ENCODE measurements at regions not wholly inside any gene's neighbourhood (a gene's known extent, or its start where the extent isn't known, plus 50 kb on each side); places are given as distances from the start of the nearest gene placed in this dataset.

- no peak overlapping the region for H3K27ac ChIP-seq
- no peak overlapping the region for H3K4me3 ChIP-seq
- H3K36me3 ChIP-seq: no peaks in the 10 kb centered on the region
- H3K27me3 ChIP-seq: no peaks in the 10 kb centered on the region
- intact Hi-C loops (cut with DNase I): no loop called here
- DNase-seq (ENCODE audit: extremely low spot score in 2 of 2): no peak
- TF ChIP-seq POLR2AphosphoS5 (IDR thresholded peaks at IDR 0.05; ENCODE audit: insufficient read depth in 1 of 2, low read depth in 1 of 2) (no peak), POLR2A (IDR thresholded peaks at IDR 0.05) (no peak)
- TF ChIP-seq, protein P1, sequence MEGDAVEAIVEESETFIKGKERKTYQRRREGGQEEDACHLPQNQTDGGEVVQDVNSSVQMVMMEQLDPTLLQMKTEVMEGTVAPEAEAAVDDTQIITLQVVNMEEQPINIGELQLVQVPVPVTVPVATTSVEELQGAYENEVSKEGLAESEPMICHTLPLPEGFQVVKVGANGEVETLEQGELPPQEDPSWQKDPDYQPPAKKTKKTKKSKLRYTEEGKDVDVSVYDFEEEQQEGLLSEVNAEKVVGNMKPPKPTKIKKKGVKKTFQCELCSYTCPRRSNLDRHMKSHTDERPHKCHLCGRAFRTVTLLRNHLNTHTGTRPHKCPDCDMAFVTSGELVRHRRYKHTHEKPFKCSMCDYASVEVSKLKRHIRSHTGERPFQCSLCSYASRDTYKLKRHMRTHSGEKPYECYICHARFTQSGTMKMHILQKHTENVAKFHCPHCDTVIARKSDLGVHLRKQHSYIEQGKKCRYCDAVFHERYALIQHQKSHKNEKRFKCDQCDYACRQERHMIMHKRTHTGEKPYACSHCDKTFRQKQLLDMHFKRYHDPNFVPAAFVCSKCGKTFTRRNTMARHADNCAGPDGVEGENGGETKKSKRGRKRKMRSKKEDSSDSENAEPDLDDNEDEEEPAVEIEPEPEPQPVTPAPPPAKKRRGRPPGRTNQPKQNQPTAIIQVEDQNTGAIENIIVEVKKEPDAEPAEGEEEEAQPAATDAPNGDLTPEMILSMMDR (IDR thresholded peaks at IDR 0.05): no peak
- no peaks in the 10 kb centered on the region for H3K9me3 ChIP-seq
- H3K4me1 ChIP-seq: no peaks in the 10 kb centered on the region
Observed at GRCh38 chr12:67927324-67927723, 61.9 kb upstream of the IFNG-AS1 start.

DNA sequence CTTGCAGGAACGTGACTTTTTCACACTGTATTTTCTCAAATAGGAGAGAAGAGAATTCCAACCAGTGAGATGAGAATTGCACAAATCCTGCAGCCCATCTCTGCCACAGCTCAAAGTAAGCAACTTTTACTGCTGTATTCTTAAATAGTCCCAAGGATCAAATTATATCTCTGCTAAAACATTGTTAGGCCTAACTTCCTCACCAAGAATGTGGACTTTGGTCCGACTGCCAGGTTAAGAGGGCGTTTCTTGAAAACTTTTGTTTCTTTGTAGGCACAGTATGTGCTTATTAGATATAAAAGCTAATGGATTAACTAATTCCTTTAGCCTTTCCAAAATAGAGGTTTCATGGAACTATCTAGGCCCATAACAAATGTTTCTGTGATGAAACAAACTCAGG, 61.4 kb upstream of the IFNG-AS1 start:
- TF ChIP-seq POLR2A (IDR thresholded peaks at IDR 0.05) (no peak), POLR2AphosphoS5 (IDR thresholded peaks at IDR 0.05; ENCODE audit: insufficient read depth in 1 of 2, low read depth in 1 of 2) (no peak)
- TF ChIP-seq, protein P1 (IDR thresholded peaks at IDR 0.05): no peak
- no peak for DNase-seq (ENCODE audit: extremely low spot score in 2 of 2)
- no peak overlapping the region for H3K27ac ChIP-seq
- no peak overlapping the region for H3K4me3 ChIP-seq
- intact Hi-C loops (cut with DNase I): no loop called here
- no peaks in the 10 kb centered on the region for H3K9me3 ChIP-seq
- no peaks in the 10 kb centered on the region for H3K4me1 ChIP-seq
- H3K27me3 ChIP-seq: no peaks in the 10 kb centered on the region
- H3K36me3 ChIP-seq: no peaks in the 10 kb centered on the region

DNA sequence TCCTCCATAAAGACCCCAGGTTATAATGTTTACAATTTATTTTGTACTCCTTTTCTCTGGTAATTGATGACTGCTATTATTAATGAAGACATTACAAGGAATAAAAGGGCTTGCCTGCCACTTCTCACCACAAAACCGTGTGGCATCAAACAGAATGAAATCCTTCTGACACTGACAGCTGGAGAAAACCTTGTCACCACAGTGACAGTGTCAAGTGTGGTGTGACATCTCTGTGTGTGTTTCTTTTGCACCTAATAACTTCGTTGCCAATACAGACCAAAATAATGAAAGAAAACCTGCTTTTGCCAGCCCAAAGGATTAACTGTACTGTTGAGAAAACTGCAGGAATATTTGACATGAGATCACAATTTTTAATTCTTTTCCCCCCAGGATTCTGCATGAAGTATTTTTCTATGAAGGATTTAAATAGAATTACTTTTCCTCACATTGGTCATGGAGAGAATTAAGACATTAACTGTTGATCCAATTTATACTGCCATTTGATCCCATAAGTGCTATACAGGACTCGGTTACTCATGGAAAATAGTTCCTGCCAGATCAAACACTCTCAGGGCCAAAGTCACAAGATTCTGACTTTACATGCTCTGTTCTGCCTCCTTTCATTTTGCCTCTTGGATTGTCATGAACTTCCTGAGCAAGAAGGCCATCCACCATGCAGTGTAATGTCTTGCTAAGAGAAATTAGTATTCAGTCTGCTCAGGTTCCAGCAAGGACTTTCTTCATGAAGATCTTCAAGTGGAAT, 60.4 kb upstream of the IFNG-AS1 start:
- intact Hi-C loops (cut with DNase I): no loop called here
- Histone ChIP-seq H3K27ac (no peak overlapping the region), H3K4me1 (no peaks in the 10 kb centered on the region), H3K36me3 (no peaks in the 10 kb centered on the region), H3K4me3 (no peak overlapping the region), H3K9me3 (no peaks in the 10 kb centered on the region), H3K27me3 (no peaks in the 10 kb centered on the region)
- TF ChIP-seq POLR2AphosphoS5 (IDR thresholded peaks at IDR 0.05; ENCODE audit: insufficient read depth in 1 of 2, low read depth in 1 of 2): no peak
- TF ChIP-seq POLR2A (IDR thresholded peaks at IDR 0.05): no peak
- TF ChIP-seq, protein P1 (IDR thresholded peaks at IDR 0.05): no peak
- no peak for DNase-seq (ENCODE audit: extremely low spot score in 2 of 2)

GRCh38 chr12:67929384-67929772, 59.9 kb upstream of the IFNG-AS1 start:
- intact Hi-C loops (cut with DNase I): no loop called here
- no peaks in the 10 kb centered on the region for H3K4me1 ChIP-seq
- no peak overlapping the region for H3K4me3 ChIP-seq
- no peaks in the 10 kb centered on the region for H3K27me3 ChIP-seq
- no peaks in the 10 kb centered on the region for H3K9me3 ChIP-seq
- no peaks in the 10 kb centered on the region for H3K36me3 ChIP-seq
- no peak for DNase-seq (ENCODE audit: extremely low spot score in 2 of 2)
- no peak for TF ChIP-seq POLR2A (IDR thresholded peaks at IDR 0.05)
- TF ChIP-seq, protein P1 (IDR thresholded peaks at IDR 0.05): no peak
- no peak for TF ChIP-seq POLR2AphosphoS5 (IDR thresholded peaks at IDR 0.05; ENCODE audit: insufficient read depth in 1 of 2, low read depth in 1 of 2)
- no peak overlapping the region for H3K27ac ChIP-seq

GRCh38 chr12:67937822-67938221, 51.4 kb upstream of the IFNG-AS1 start:
- H3K4me3 ChIP-seq: no peak overlapping the region
- TF ChIP-seq, protein P1 (IDR thresholded peaks at IDR 0.05): no peak
- TF ChIP-seq POLR2A (IDR thresholded peaks at IDR 0.05): no peak
- no peaks in the 10 kb centered on the region for H3K27me3 ChIP-seq
- no peak overlapping the region for H3K27ac ChIP-seq
- no peaks in the 10 kb centered on the region for H3K9me3 ChIP-seq
- intact Hi-C loops (cut with DNase I): no loop called here
- H3K4me1 ChIP-seq: no peaks in the 10 kb centered on the region
- no peak for DNase-seq (ENCODE audit: extremely low spot score in 2 of 2)
- no peaks in the 10 kb centered on the region for H3K36me3 ChIP-seq
